ENCODE measurements at regions not wholly inside any gene's neighbourhood (a gene's known extent, or its start where the extent isn't known, plus 50 kb on each side); places are given as distances from the start of the nearest gene placed in this dataset.

DNA sequence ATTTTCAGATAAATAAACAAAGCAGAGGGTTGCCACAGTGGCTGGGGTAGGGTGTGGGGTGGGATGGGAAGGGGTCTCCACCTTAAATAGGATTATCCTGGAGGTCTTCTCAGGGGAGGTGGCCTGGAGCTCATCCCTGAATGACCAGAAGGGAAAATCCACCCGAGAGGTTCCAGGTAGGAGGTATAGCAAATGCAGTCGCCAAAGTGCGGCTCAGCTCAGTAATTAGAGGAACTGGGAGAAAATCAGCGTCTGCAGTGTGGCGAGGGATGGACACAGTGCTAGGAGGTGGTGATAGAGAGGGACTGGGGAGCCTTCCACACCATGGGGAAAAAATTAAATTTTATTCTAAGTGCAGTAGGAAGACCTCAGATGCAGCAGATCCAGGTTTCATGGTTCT lies 584.5 kb downstream of the MATN1 start:
- TF ChIP-seq GATA2 (IDR thresholded peaks at IDR 0.05; ENCODE audit: low read depth, low read length) (no peak), GATA3 (IDR thresholded peaks at IDR 0.05; ENCODE audit: low read depth, low read length) (no peak)

- TF ChIP-seq GATA2 (IDR thresholded peaks at IDR 0.05; ENCODE audit: low read depth, low read length) (no peak), GATA3 (IDR thresholded peaks at IDR 0.05; ENCODE audit: low read depth, low read length) (no peak)
Observed at GRCh38 chr1:30137001-30137400, 586.4 kb downstream of the MATN1 start.

DNA sequence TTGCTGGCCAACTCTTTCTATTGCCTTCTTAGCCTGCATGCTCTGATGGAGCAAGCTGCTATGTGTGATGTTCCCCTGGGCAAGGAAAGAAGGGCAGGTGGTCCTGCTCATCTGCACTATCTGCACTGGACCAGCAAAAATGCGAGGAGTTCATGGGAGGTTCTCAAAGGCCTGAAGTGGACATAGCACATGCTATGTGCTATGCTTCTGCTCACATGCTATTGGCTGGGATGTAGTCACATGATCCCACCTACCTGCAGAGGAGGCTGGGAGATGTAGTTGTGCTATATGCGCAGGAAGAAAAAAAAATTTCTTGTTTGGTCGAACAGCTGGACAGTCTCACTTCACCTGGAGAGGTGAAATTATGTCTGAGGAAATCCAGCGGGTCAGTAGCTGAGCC lies 587.7 kb downstream of the MATN1 start:
- TF ChIP-seq GATA2 (IDR thresholded peaks at IDR 0.05; ENCODE audit: low read depth, low read length) (no peak), GATA3 (IDR thresholded peaks at IDR 0.05; ENCODE audit: low read depth, low read length) (no peak)

- no peak for TF ChIP-seq GATA3 (IDR thresholded peaks at IDR 0.05; ENCODE audit: low read depth, low read length)
- peak; percentile 82 for TF ChIP-seq GATA2 (IDR thresholded peaks at IDR 0.05; ENCODE audit: low read depth, low read length)
Observed at GRCh38 chr1:30134466-30135217, 588.7 kb downstream of the MATN1 start.

GRCh38 chr1:30133414-30134055 lies 589.9 kb downstream of the MATN1 start:
- TF ChIP-seq GATA3 (IDR thresholded peaks at IDR 0.05; ENCODE audit: low read depth, low read length): no peak
- TF ChIP-seq GATA2 (IDR thresholded peaks at IDR 0.05; ENCODE audit: low read depth, low read length): no peak

- TF ChIP-seq GATA3 (IDR thresholded peaks at IDR 0.05; ENCODE audit: low read depth, low read length) (no peak), GATA2 (IDR thresholded peaks at IDR 0.05; ENCODE audit: low read depth, low read length) (peak; percentile 77)
Observed at GRCh38 chr1:30132602-30133286, 590.6 kb downstream of the MATN1 start.

DNA sequence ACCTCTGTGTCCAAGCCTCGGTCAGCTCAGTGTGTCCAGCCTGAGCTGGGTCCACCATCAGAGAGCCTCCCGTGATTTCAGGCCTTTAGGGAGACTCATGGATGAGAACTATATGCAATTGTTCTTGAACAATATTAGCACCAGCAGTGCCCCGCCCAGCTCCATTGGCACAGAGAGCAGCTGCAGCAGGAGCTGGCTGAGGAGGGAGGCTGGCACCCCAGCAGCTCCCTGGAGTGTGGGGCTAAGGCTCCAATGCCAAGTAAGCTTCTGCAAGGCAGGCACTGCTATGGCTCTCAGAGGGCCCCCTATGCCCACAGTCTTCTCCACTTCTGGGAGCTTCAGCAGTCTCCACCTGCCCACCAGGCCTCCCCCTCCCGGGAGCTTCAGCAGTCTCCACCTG lies 593.3 kb downstream of the MATN1 start:
- TF ChIP-seq GATA2 (IDR thresholded peaks at IDR 0.05; ENCODE audit: low read depth, low read length) (no peak), GATA3 (IDR thresholded peaks at IDR 0.05; ENCODE audit: low read depth, low read length) (no peak)

DNA sequence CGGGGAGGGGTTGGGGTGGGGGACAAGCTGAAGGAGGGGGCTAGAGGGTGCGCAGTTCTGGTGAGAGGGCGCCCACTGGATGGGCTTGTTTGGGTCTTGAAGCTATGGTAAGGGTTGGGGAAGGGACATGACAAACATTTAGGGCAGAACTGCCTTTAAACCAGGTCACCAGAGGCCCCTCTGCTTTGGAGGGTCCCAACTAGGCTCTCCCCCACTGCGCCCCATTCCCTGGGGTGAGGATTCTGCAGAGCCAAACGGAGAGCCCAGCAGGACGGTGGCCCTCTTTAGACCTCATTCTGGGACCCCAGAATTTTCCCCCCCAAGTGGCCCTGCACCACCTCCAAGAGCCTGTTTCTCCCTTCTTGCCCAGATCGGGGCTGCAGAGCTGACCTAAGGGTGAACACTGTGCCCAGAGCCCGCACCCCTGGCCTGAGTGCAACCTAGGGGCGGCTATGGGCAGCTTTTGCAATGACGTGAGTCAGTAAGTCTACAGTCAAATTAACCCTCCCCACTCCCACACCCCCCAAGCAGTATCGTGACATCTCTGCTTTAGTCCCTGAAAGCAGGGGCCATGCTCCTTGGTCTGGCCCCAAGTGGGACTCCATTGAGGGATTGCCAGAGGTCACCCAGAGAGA lies 593.8 kb downstream of the MATN1 start:
- TF ChIP-seq GATA2 (IDR thresholded peaks at IDR 0.05; ENCODE audit: low read depth, low read length): no peak
- TF ChIP-seq GATA3 (IDR thresholded peaks at IDR 0.05; ENCODE audit: low read depth, low read length): no peak

DNA sequence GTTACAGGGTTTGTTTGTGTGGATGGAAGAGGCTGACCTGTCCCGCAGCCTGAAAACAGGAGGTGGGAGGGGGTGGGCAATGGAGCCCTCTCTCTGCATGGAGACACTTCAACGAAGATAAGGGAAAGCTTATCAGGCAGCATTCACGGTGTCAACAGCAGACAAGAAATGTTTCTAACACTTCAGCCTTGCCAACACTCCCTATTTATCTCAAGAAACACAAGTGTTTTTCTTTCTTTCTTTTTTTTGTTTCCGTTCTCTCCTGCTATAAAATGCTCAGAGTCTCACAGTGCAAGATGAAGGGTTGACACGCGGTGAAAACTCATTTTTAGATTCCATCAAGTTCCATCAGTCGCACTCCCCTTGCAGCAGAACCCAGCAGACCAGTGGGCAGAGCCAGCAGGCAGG lies 594.4 kb downstream of the MATN1 start:
- TF ChIP-seq GATA3 (IDR thresholded peaks at IDR 0.05; ENCODE audit: low read depth, low read length): no peak
- TF ChIP-seq GATA2 (IDR thresholded peaks at IDR 0.05; ENCODE audit: low read depth, low read length): no peak

GRCh38 chr1:30126848-30127247 lies 596.5 kb downstream of the MATN1 start:
- TF ChIP-seq GATA3 (IDR thresholded peaks at IDR 0.05; ENCODE audit: low read depth, low read length) (no peak), GATA2 (IDR thresholded peaks at IDR 0.05; ENCODE audit: low read depth, low read length) (no peak)

DNA sequence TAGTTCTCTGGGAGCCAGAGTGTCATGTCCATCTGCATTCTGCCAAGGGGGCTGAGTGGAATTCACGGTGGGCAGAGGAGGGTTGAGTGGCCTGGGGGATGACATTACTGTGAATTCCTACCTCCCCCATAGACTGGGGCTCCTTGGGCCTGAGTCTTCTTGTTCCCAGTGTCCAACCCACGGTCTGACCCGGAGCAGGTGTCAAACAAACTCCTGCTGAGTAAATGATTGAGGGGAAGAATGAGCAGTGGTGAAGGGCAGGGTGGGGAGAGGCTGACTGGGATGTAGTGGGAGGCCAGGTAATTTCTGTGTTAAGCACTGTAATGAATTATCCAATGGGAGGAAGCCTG lies 597.6 kb downstream of the MATN1 start:
- TF ChIP-seq GATA2 (IDR thresholded peaks at IDR 0.05; ENCODE audit: low read depth, low read length): no peak
- no peak for TF ChIP-seq GATA3 (IDR thresholded peaks at IDR 0.05; ENCODE audit: low read depth, low read length)

- TF ChIP-seq GATA2 (IDR thresholded peaks at IDR 0.05; ENCODE audit: low read depth, low read length) (no peak), GATA3 (IDR thresholded peaks at IDR 0.05; ENCODE audit: low read depth, low read length) (no peak)
Observed at GRCh38 chr1:30125021-30125820, 598.2 kb downstream of the MATN1 start.

DNA sequence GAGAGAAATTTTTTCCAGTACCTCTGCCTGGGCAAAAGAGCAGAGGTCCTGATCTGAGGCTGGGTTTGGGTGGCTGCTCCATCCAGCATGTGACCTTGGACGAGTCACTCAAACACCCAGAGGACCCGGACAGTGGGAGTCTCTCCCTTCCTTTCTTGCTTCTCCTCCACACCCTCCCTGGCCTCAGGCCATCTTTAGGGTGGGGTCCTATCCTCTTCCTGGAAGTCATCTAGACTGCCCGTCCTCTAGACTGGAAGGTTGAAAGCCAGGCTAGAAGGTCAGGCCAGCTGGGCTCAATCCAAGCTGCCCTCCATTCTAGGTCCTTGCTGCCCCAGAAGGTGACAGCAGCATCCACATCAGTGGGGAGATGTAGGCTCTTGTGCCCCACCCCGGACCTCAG lies 599.5 kb downstream of the MATN1 start:
- no peak for TF ChIP-seq GATA2 (IDR thresholded peaks at IDR 0.05; ENCODE audit: low read depth, low read length)
- TF ChIP-seq GATA3 (IDR thresholded peaks at IDR 0.05; ENCODE audit: low read depth, low read length): no peak

GRCh38 chr1:30123036-30123435 lies 600.3 kb downstream of the MATN1 start:
- TF ChIP-seq GATA3 (IDR thresholded peaks at IDR 0.05; ENCODE audit: low read depth, low read length): no peak
- no peak for TF ChIP-seq GATA2 (IDR thresholded peaks at IDR 0.05; ENCODE audit: low read depth, low read length)

All from SH-SY5Y (cell line).